ENCODE measurements at regions not wholly inside any gene's neighbourhood (a gene's known extent, or its start where the extent isn't known, plus 50 kb on each side); places are given as distances from the start of the nearest gene placed in this dataset.

- no TSS peak for BruUV-seq (replicated peaks)
- Histone ChIP-seq H3K36me3 (ENCODE audit: low read depth, low read length) (no peaks in the 10 kb centered on the region), H3K4me1 (ENCODE audit: insufficient read depth, low read length) (no peaks in the 10 kb centered on the region), H4K20me1 (ENCODE audit: low read length) (no peaks in the 10 kb centered on the region), H3K4me2 (ENCODE audit: low read length) (no peak overlapping the region), H3K9ac (ENCODE audit: low read length) (no peak overlapping the region), H3K27me3 (ENCODE audit: low read length) (peaks cover 26% of the 10 kb centered on the region), H3K79me2 (ENCODE audit: low read length) (no peaks in the 10 kb centered on the region), H2AFZ (ENCODE audit: low read length) (no peak overlapping the region), H3K9me3 (ENCODE audit: low read length) (peaks cover 5% of the 10 kb centered on the region; the same call in 1 of the 2 replicates), H3K27ac (ENCODE audit: low read length) (no peak overlapping the region), H3K4me3 (ENCODE audit: low read length) (no peak overlapping the region), H3K9me2 (replicated peaks; ENCODE audit: low read length) (no peaks in the 10 kb centered on the region), H3F3A (ENCODE audit: low read length, unreplicated experiment) (no peaks in the 10 kb centered on the region)
- intact Hi-C loops (cut with micrococcal nuclease) = no loop called here
- POLR2A ChIA-PET (ENCODE audit: unreplicated experiment) = no interaction called here
- CTCF ChIA-PET = no interaction called here
- DNase-seq (no peak), ATAC-seq (no peak)
- TF ChIP-seq EZH2phosphoT487 (IDR thresholded peaks at IDR 0.05; ENCODE audit: borderline replicate concordance, low read length) (no peak), EZH2 (IDR thresholded peaks at IDR 0.05; ENCODE audit: low read length, unreplicated experiment) (no peak), CTCF (conservative IDR thresholded peaks at IDR 0.05; ENCODE audit: low read depth, low read length) (no peak)
Measured at GRCh38 chr1:213714645-213715044, 273.1 kb upstream of the PROX1 start.

- Histone ChIP-seq H3K27me3 (ENCODE audit: low read length) (peaks cover 21% of the 10 kb centered on the region), H4K20me1 (ENCODE audit: low read length) (no peaks in the 10 kb centered on the region), H3K9ac (ENCODE audit: low read length) (no peak overlapping the region), H3K27ac (ENCODE audit: low read length) (no peak overlapping the region), H3K4me1 (ENCODE audit: insufficient read depth, low read length) (no peaks in the 10 kb centered on the region), H2AFZ (ENCODE audit: low read length) (no peak overlapping the region), H3K36me3 (ENCODE audit: low read depth, low read length) (no peaks in the 10 kb centered on the region), H3F3A (ENCODE audit: low read length, unreplicated experiment) (no peaks in the 10 kb centered on the region), H3K79me2 (ENCODE audit: low read length) (no peaks in the 10 kb centered on the region), H3K4me2 (ENCODE audit: low read length) (no peak overlapping the region), H3K4me3 (ENCODE audit: low read length) (no peak overlapping the region), H3K9me2 (replicated peaks; ENCODE audit: low read length) (no peaks in the 10 kb centered on the region), H3K9me3 (ENCODE audit: low read length) (peaks cover 5% of the 10 kb centered on the region; the same call in 1 of the 2 replicates)
- CTCF ChIA-PET = no interaction called here
- no peak for TF ChIP-seq EZH2phosphoT487 (IDR thresholded peaks at IDR 0.05; ENCODE audit: borderline replicate concordance, low read length)
- TF ChIP-seq EZH2 (IDR thresholded peaks at IDR 0.05; ENCODE audit: low read length, unreplicated experiment) = no peak
- TF ChIP-seq CTCF (conservative IDR thresholded peaks at IDR 0.05; ENCODE audit: low read depth, low read length) = no peak
- no peak for ATAC-seq
- POLR2A ChIA-PET (ENCODE audit: unreplicated experiment) = no interaction called here
- no peak for DNase-seq
- intact Hi-C loops (cut with micrococcal nuclease) = no loop called here
- no TSS peak for BruUV-seq (replicated peaks)
Measured at GRCh38 chr1:213715182-213715581, 272.6 kb upstream of the PROX1 start.

- Histone ChIP-seq H3K4me3 (ENCODE audit: low read length) (no peak overlapping the region), H3K27ac (ENCODE audit: low read length) (no peak overlapping the region), H3F3A (ENCODE audit: low read length, unreplicated experiment) (no peaks in the 10 kb centered on the region), H3K36me3 (ENCODE audit: low read depth, low read length) (no peaks in the 10 kb centered on the region), H3K9me2 (replicated peaks; ENCODE audit: low read length) (no peaks in the 10 kb centered on the region), H2AFZ (ENCODE audit: low read length) (no peak overlapping the region), H3K27me3 (ENCODE audit: low read length) (peaks cover 15% of the 10 kb centered on the region), H3K79me2 (ENCODE audit: low read length) (no peaks in the 10 kb centered on the region), H3K9ac (ENCODE audit: low read length) (no peak overlapping the region), H3K4me2 (ENCODE audit: low read length) (no peak overlapping the region), H3K4me1 (ENCODE audit: insufficient read depth, low read length) (no peaks in the 10 kb centered on the region), H4K20me1 (ENCODE audit: low read length) (no peaks in the 10 kb centered on the region), H3K9me3 (ENCODE audit: low read length) (no peaks in the 10 kb centered on the region)
- intact Hi-C loops (cut with micrococcal nuclease) = no loop called here
- TF ChIP-seq EZH2phosphoT487 (IDR thresholded peaks at IDR 0.05; ENCODE audit: borderline replicate concordance, low read length) (no peak), CTCF (conservative IDR thresholded peaks at IDR 0.05; ENCODE audit: low read depth, low read length) (no peak), EZH2 (IDR thresholded peaks at IDR 0.05; ENCODE audit: low read length, unreplicated experiment) (no peak)
- ChIA-PET POLR2A (ENCODE audit: unreplicated experiment) (no interaction called here), CTCF (no interaction called here)
- DNase-seq = no peak
- ATAC-seq = no peak
- no TSS peak for BruUV-seq (replicated peaks)
Measured at GRCh38 chr1:213719462-213719861, 268.3 kb upstream of the PROX1 start.

Data from PC-3 (cell line).